Thymus (tissue), 11 donors: ENCODE measurements at regions not wholly inside any gene's neighbourhood (a gene's known extent, or its start where the extent isn't known, plus 50 kb on each side); places are given as distances from the start of the nearest gene placed in this dataset.

Source experiments
- DNase-seq, 9 donors: peaks; one replicate each; pipeline ENCODE4 v3.0.0-alpha.2; 2013; ENCODE audit warnings: low spot score in 9 of 9, low read depth in 6 of 9, missing footprints in 1 of 9
- H3K27ac ChIP-seq, 2 donors: one replicate each; pipeline ENCODE4 v1.5.1; 2013; ENCODE audit warnings: control low read depth in 1 of 2, low read depth in 1 of 2, low read length in 1 of 2, mild to moderate bottlenecking in 1 of 2, moderate library complexity in 1 of 2
- H3K27me3 ChIP-seq, 2 donors: one replicate each; pipeline ENCODE4 v1.5.1; 2013; ENCODE audit warnings: low read length in 1 of 2; ENCODE audit not compliant: control insufficient read depth in 2 of 2, insufficient read depth in 1 of 2
- H3K36me3 ChIP-seq, 2 donors: one replicate each; pipeline ENCODE4 v1.5.1; 2013; ENCODE audit warnings: low read length in 1 of 2, mild to moderate bottlenecking in 1 of 2, moderate library complexity in 1 of 2; ENCODE audit not compliant: control insufficient read depth in 2 of 2, insufficient read depth in 2 of 2
- H3K4me1 ChIP-seq, 2 donors: one replicate each; pipeline ENCODE4 v1.5.1; 2013; ENCODE audit warnings: low read length in 2 of 2; ENCODE audit not compliant: control insufficient read depth in 2 of 2, insufficient read depth in 2 of 2
- H3K4me3 ChIP-seq, 2 donors: one replicate each; pipeline ENCODE4 v1.5.1; 2013; ENCODE audit warnings: low read length in 2 of 2, control low read depth in 1 of 2, mild to moderate bottlenecking in 1 of 2
- H3K9me3 ChIP-seq, 2 donors: one replicate each; pipeline ENCODE4 v1.5.1; 2013; ENCODE audit warnings: low read length in 1 of 2, mild to moderate bottlenecking in 1 of 2; ENCODE audit not compliant: control insufficient read depth in 2 of 2, insufficient read depth in 1 of 2
- WGBS: extraction: QIAGEN DNeasy Blood & Tissue Kit; methylation state at CpG from one replicate; pipeline ENCODE4 v1.1.7; 2013; 5-methylcytosine and 5-hydroxymethylcytosine counted together
- donor health status: healthy.

GRCh38 chr17:22454070-22454999 is 762.0 kb downstream of the KCNJ18 start:
- WGBS = 79% methylated on average over 82 of the region's 82 CpGs
- DNase-seq = no peak
- H3K27me3 ChIP-seq = no peaks in the 10 kb centered on the region
- H3K4me1 ChIP-seq = no peaks in the 10 kb centered on the region
- peaks cover 8 to 18% of the 10 kb centered on the region in 2 donors for H3K9me3 ChIP-seq
- no peaks in the 10 kb centered on the region for H3K36me3 ChIP-seq
- H3K4me3 ChIP-seq = no peak overlapping the region
- H3K27ac ChIP-seq = no peak overlapping the region

GRCh38 chr17:22459331-22459952 is 767.1 kb downstream of the KCNJ18 start:
- H3K27ac ChIP-seq = no peak overlapping the region
- H3K9me3 ChIP-seq = peaks cover 13 to 24% of the 10 kb centered on the region in 2 donors
- H3K36me3 ChIP-seq = no peaks in the 10 kb centered on the region
- WGBS = 88% methylated on average over 12 of the region's 12 CpGs
- DNase-seq = no peak
- H3K4me3 ChIP-seq = no peak overlapping the region
- no peaks in the 10 kb centered on the region for H3K27me3 ChIP-seq
- no peaks in the 10 kb centered on the region for H3K4me1 ChIP-seq

DNA sequence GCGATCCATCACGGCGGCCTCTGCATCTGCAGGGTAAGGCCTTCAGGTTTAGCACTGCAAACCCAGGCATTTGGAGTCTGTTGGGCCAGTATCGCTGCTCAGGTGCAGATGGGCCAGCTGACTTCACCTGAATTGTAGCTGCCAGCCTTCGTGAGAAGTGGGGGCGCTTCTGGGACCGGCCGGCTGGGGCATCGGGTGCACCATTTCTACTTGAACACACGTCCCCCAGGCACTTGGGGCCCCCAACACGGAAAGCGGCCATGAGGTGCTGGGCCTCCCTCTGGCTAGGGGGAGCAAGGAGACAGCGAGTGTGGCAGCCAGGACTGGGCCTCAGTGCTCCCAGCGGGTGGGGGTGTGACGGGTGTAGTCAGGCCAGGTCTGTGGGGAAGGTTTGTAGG is 767.6 kb downstream of the KCNJ18 start:
- H3K36me3 ChIP-seq = no peaks in the 10 kb centered on the region
- H3K27ac ChIP-seq = no peak overlapping the region
- 86% methylated on average over 15 of the region's 15 CpGs for WGBS
- H3K4me3 ChIP-seq = no peak overlapping the region
- peaks cover 13 to 20% of the 10 kb centered on the region in 2 donors for H3K9me3 ChIP-seq
- H3K27me3 ChIP-seq = no peaks in the 10 kb centered on the region
- DNase-seq = no peak
- H3K4me1 ChIP-seq = no peaks in the 10 kb centered on the region

DNA sequence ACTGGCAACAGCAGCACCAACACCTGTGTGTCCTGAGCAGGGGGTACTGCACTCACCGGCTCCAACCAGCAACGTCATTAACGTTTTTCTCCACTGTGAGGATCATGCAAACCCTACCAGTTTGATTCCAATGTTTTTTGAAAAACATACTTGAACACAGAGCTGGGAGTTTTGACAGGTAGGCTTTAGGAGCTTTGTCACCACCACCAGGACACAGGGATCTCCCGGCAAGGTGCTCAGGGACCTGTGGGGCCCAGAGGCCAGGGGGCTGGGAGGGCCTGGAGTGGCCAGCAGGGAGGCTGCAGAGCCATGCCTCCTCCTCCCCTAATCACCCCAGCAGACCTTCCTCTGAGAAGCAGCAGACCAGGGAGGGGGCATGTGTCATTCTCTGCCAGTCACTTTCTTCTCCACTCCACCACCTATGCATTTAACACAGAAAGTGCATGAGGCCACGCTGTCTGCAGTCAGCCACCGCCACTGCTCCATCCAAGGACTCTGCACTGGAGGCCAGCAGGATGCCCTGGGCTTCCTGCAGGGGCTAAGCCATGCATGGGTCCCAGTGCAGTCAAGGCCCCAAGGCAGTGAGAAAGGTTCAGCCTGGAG is 768.2 kb downstream of the KCNJ18 start:
- Histone ChIP-seq H3K4me3 (no peak overlapping the region), H3K4me1 (no peaks in the 10 kb centered on the region), H3K27ac (no peak overlapping the region), H3K36me3 (no peaks in the 10 kb centered on the region), H3K27me3 (no peaks in the 10 kb centered on the region), H3K9me3 (peaks cover 14 to 24% of the 10 kb centered on the region in 2 donors)
- DNase-seq = no peak
- WGBS = 75% methylated on average over 6 of the region's 6 CpGs

DNA sequence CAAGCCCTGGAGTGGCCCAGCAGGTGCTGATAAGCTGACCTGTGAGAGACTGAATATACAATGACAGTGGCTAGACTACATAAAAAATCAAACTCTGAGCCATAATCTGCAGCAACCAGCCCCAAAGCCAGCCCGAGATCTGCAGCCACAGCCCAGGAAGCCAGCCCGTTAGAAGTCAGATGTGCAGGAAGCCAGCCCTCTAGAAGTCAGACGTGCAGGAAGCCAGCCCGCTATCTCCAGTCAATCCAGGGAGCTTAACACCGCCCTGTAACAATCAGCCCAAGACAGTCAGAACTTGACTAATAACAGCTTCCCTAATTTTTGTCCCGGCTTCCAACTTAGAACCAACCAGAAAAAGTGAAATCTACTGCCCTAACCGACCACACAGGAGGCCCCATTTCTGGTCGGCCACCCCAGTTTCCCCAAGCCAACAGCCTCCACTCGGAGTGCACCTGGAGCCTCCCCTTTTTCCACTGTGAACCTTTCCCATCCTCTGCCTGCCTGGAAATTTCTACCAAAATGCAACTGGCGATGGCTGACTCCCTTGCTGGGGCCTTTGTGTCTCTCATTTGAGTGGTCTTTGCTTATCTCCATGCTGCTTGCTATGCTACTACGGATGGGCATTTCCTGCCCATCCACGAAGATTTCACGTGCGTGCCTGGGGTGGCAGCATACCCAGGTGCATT is 769.3 kb downstream of the KCNJ18 start:
- 88% methylated on average over 14 of the region's 14 CpGs for WGBS
- H3K36me3 ChIP-seq = no peaks in the 10 kb centered on the region

GRCh38 chr17:22462461-22462860 is 770.1 kb downstream of the KCNJ18 start:
- DNase-seq = no peak
- peaks cover 15 to 28% of the 10 kb centered on the region in 2 donors for H3K9me3 ChIP-seq
- 83% methylated on average over 6 of the region's 6 CpGs for WGBS
- H3K4me1 ChIP-seq = no peaks in the 10 kb centered on the region
- H3K36me3 ChIP-seq = no peaks in the 10 kb centered on the region
- H3K27me3 ChIP-seq = no peaks in the 10 kb centered on the region
- no peak overlapping the region for H3K4me3 ChIP-seq
- H3K27ac ChIP-seq = no peak overlapping the region

More for the DNA sequence above, 769.3 kb downstream of the KCNJ18 start:
- no peaks in the 10 kb centered on the region for H3K27me3 ChIP-seq
- no peak overlapping the region for H3K27ac ChIP-seq
- H3K4me1 ChIP-seq = no peaks in the 10 kb centered on the region
- no peak overlapping the region for H3K4me3 ChIP-seq
- no peak for DNase-seq
- H3K9me3 ChIP-seq = peaks cover 14 to 25% of the 10 kb centered on the region in 2 donors

- Histone ChIP-seq H3K9me3 (peaks cover 17 to 36% of the 10 kb centered on the region in 2 donors), H3K27me3 (no peaks in the 10 kb centered on the region), H3K27ac (no peak overlapping the region), H3K4me1 (no peaks in the 10 kb centered on the region), H3K4me3 (no peak overlapping the region), H3K36me3 (no peaks in the 10 kb centered on the region)
- no peak for DNase-seq
- 78% methylated on average over 13 of the region's 13 CpGs for WGBS
Measured at GRCh38 chr17:22463110-22463850, 771.0 kb downstream of the KCNJ18 start.

DNA sequence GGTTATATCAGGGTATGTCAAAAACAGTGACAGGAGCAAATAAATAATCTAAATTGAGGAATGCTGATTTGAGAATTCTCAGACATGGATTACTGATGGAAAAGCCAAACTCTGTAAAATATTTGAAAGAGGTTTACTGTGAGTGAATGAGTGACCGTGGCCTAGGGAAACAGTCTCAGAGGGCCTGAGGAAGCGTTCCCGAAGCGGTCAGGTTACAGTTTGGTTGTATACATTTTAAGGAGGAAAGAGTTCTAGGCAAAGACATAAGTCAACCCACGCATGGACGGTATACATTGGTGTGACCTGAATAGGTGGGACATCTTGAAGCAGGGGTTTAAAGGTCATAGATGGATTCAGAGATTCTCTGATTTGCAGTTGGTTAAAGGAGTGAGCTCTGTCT is 771.7 kb downstream of the KCNJ18 start:
- H3K36me3 ChIP-seq = no peaks in the 10 kb centered on the region
- H3K9me3 ChIP-seq = peaks cover 15 to 38% of the 10 kb centered on the region in 2 donors
- no peak for DNase-seq
- 88% methylated on average over 6 of the region's 6 CpGs for WGBS
- H3K4me1 ChIP-seq = no peaks in the 10 kb centered on the region
- no peaks in the 10 kb centered on the region for H3K27me3 ChIP-seq
- H3K27ac ChIP-seq = no peak overlapping the region
- no peak overlapping the region for H3K4me3 ChIP-seq
